HepG2 (cell line): ENCODE measurements at regions not wholly inside any gene's neighbourhood (a gene's known extent, or its start where the extent isn't known, plus 50 kb on each side); places are given as distances from the start of the nearest gene placed in this dataset.

ENCODE experiments used
- AGO1 ChIP-seq: fragments of 200-400 bp; formaldehyde crosslinking; IDR thresholded peaks from 2 replicates; pipeline ENCODE4 v1.6.1; 2017; ENCODE audit warnings: mild to moderate bottlenecking, low read depth, low read length, moderate library complexity; ENCODE audit not compliant: poor library complexity, severe bottlenecking
- ARNT2 ChIP-seq: sonication (generic); formaldehyde crosslinking; IDR thresholded peaks from 2 replicates; pipeline ENCODE4 v1.8.0; 2022; ENCODE audit warnings: mild to moderate bottlenecking, low read depth, missing genetic modification reagents, moderate library complexity
- ATM ChIP-seq: fragments of 450-650 bp; IDR thresholded peaks from 2 replicates; pipeline ENCODE4 v1.7.1; 2017; ENCODE audit warnings: mild to moderate bottlenecking, borderline replicate concordance
- ELF4 ChIP-seq: sonication (generic); formaldehyde crosslinking; IDR thresholded peaks from 2 replicates; pipeline ENCODE4 v1.5.0; 2020; ENCODE audit warnings: missing genetic modification reagents, mild to moderate bottlenecking, moderate library complexity, borderline replicate concordance
- EZH2 ChIP-seq: conservative IDR thresholded peaks from 2 replicates; pipeline ENCODE4 v1.6.1; 2012; ENCODE audit warnings: mild to moderate bottlenecking, low read depth, low read length, moderate library complexity
- POLR2A ChIP-seq, 2 experiments: IDR thresholded peaks; 2 replicates each; pipeline ENCODE4 v1.6.1; 2011; ENCODE audit warnings: low read depth in 2 of 2, low read length in 2 of 2, mild to moderate bottlenecking in 1 of 2, moderate library complexity in 1 of 2; ENCODE audit not compliant: insufficient read depth in 1 of 2
- POLR2AphosphoS5 ChIP-seq: IDR thresholded peaks from 2 replicates; pipeline ENCODE4 v1.6.1; 2012; ENCODE audit warnings: low read depth, low read length
- STAG1 ChIP-seq: sonication (generic); formaldehyde crosslinking; IDR thresholded peaks from 2 replicates; pipeline ENCODE4 v1.4.0; 2020; ENCODE audit warnings: missing genetic modification reagents
- TBX3 ChIP-seq: fragments of 450-650 bp; IDR thresholded peaks from 2 replicates; pipeline ENCODE4 v1.6.1; 2017; ENCODE audit warnings: antibody characterized with exemption, mild to moderate bottlenecking, inconsistent platforms, borderline replicate concordance
- ZBTB43 ChIP-seq: sonication (generic); formaldehyde crosslinking; conservative IDR thresholded peaks from 2 replicates; pipeline ENCODE4 v1.4.0; 2020; ENCODE audit warnings: missing genetic modification reagents
- ZKSCAN8 ChIP-seq: IDR thresholded peaks from 2 replicates; pipeline ENCODE4 v1.6.1; 2016; ENCODE audit warnings: borderline replicate concordance, missing genetic modification reagents, missing compliant biosample characterization
- ZNF501 ChIP-seq: sonication (generic); formaldehyde crosslinking; IDR thresholded peaks from 2 replicates; pipeline ENCODE4 v1.5.1; 2020; ENCODE audit warnings: mild to moderate bottlenecking, moderate library complexity, missing genetic modification reagents
- TF ChIP-seq, protein P1 (sequence below): sonication (generic); formaldehyde crosslinking; IDR thresholded peaks from 2 replicates; pipeline ENCODE4 v1.8.0; 2022; ENCODE audit warnings: mild to moderate bottlenecking, missing genetic modification reagents; ENCODE audit not compliant: insufficient replicate concordance

- TF ChIP-seq EZH2, result no peak
- TF ChIP-seq STAG1 (CRISPR knock-in tag), result no peak
- no peak for TF ChIP-seq ZBTB43 (CRISPR knock-in tag)
- no peak for TF ChIP-seq TBX3
- TF ChIP-seq AGO1, result no peak
- no peak for TF ChIP-seq ZKSCAN8
- TF ChIP-seq ARNT2 (CRISPR knock-in tag), result no peak
- TF ChIP-seq ATM, result no peak
- no peak for TF ChIP-seq POLR2A (IDR thresholded peaks at IDR 0.05; ENCODE audit: insufficient read depth in 1 of 2, low read depth in 2 of 2, low read length in 2 of 2)
- TF ChIP-seq POLR2AphosphoS5, result no peak
- TF ChIP-seq, protein P1, sequence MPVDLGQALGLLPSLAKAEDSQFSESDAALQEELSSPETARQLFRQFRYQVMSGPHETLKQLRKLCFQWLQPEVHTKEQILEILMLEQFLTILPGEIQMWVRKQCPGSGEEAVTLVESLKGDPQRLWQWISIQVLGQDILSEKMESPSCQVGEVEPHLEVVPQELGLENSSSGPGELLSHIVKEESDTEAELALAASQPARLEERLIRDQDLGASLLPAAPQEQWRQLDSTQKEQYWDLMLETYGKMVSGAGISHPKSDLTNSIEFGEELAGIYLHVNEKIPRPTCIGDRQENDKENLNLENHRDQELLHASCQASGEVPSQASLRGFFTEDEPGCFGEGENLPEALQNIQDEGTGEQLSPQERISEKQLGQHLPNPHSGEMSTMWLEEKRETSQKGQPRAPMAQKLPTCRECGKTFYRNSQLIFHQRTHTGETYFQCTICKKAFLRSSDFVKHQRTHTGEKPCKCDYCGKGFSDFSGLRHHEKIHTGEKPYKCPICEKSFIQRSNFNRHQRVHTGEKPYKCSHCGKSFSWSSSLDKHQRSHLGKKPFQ, result no peak
- no peak for TF ChIP-seq ZNF501 (CRISPR knock-in tag)
- TF ChIP-seq ELF4 (CRISPR knock-in tag), result no peak
Observed at GRCh38 chrX:9308426-9308825, 156.4 kb upstream of the TBL1X start.
